ENCODE measurements at regions not wholly inside any gene's neighbourhood (a gene's known extent, or its start where the extent isn't known, plus 50 kb on each side); places are given as distances from the start of the nearest gene placed in this dataset.

DNA sequence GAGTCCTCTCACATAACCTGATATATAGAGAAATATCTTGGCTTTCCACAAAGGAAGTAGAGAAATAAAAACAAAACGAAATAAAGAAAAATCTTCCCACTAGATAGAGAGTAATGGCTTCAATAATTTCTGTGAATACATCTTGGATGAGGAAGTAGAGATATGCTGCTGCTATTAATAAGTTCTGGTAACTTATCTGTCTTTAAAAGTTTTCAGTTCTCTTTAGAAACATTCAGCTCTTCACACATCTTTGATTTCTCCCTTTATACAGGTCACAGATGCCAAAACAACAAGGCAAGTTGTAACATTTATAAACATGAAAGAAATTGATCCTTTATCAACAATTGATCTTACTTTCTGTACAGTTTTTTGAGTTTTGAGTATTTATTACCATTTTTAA is 615.8 kb downstream of the TRAM1L1 start:
- Histone ChIP-seq H3K9me3 (ENCODE audit: control insufficient read depth, insufficient read depth, low read length) (no peaks in the 10 kb centered on the region), H3K27ac (ENCODE audit: low read depth, low read length) (no peak overlapping the region), H3K4me3 (ENCODE audit: low read depth, low read length) (no peak overlapping the region), H3K36me3 (ENCODE audit: control insufficient read depth, insufficient read depth, low read length) (no peaks in the 10 kb centered on the region), H3K4me1 (ENCODE audit: control insufficient read depth, insufficient read depth, low read length) (no peaks in the 10 kb centered on the region), H3K27me3 (ENCODE audit: control insufficient read depth, insufficient read depth, low read length) (no peaks in the 10 kb centered on the region)
- no peak for DNase-seq (ENCODE audit: low read depth in 4 of 6, low spot score in 6 of 6)
- WGBS (ENCODE audit: insufficient coverage), result no CpG with 5 or more reads among the region's 1 CpG

DNA sequence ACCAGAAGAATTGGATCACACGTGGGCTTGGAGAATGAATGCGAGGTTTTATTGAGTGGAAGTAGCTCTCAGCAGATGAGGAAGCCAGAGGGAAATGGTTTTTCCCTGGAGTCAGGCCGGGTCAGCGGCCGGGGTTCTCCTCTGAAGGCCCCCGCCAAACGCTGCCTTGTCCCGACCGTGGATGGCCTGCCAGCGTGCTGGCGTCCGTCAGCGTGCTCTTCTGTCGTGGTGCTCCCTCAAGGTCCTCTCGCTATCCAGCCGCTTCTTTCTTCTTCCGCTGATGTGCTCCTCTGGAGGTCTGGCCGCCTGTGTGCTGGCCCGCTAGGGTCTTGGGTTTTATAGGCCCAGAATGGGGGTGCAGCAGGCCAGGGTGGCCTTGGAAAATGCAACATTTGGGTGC is 632.2 kb downstream of the TRAM1L1 start:
- H3K36me3 ChIP-seq (ENCODE audit: control insufficient read depth, insufficient read depth, low read length), result no peaks in the 10 kb centered on the region
- no peaks in the 10 kb centered on the region for H3K27me3 ChIP-seq (ENCODE audit: control insufficient read depth, insufficient read depth, low read length)
- DNase-seq (ENCODE audit: low read depth in 4 of 6, low spot score in 6 of 6), result no peak
- WGBS (ENCODE audit: insufficient coverage), result 97% methylated on average over 18 of the region's 19 CpGs
- H3K4me3 ChIP-seq (ENCODE audit: low read depth, low read length), result no peak overlapping the region
- no peaks in the 10 kb centered on the region for H3K9me3 ChIP-seq (ENCODE audit: control insufficient read depth, insufficient read depth, low read length)
- no peak overlapping the region for H3K27ac ChIP-seq (ENCODE audit: low read depth, low read length)
- no peaks in the 10 kb centered on the region for H3K4me1 ChIP-seq (ENCODE audit: control insufficient read depth, insufficient read depth, low read length)

DNA sequence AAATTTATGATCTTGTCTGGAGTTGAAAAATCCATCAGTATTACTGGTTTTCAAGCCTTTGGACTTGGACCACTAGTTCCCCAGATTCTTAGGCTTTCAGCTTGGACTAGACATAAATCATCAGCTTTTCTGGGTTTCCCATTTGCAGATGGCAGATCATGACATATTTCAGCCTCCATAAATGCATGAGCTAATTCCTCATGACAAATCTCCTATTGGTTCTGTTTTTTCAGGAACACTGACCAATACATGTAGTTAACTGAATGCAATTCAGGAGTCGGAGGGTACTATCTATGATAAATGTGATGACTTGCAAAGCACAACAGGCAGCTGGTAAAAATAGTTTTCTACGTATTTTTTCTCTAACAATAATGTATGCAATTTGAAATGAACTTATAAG is 635.6 kb downstream of the TRAM1L1 start:
- H3K4me1 ChIP-seq (ENCODE audit: control insufficient read depth, insufficient read depth, low read length), result no peaks in the 10 kb centered on the region
- H3K9me3 ChIP-seq (ENCODE audit: control insufficient read depth, insufficient read depth, low read length), result no peaks in the 10 kb centered on the region
- no peak overlapping the region for H3K4me3 ChIP-seq (ENCODE audit: low read depth, low read length)
- no peaks in the 10 kb centered on the region for H3K27me3 ChIP-seq (ENCODE audit: control insufficient read depth, insufficient read depth, low read length)
- no peak overlapping the region for H3K27ac ChIP-seq (ENCODE audit: low read depth, low read length)
- no peaks in the 10 kb centered on the region for H3K36me3 ChIP-seq (ENCODE audit: control insufficient read depth, insufficient read depth, low read length)
- DNase-seq (ENCODE audit: low read depth in 4 of 6, low spot score in 6 of 6), result no peak
- no CpG with 5 or more reads among the region's 2 CpGs for WGBS (ENCODE audit: insufficient coverage)

DNA sequence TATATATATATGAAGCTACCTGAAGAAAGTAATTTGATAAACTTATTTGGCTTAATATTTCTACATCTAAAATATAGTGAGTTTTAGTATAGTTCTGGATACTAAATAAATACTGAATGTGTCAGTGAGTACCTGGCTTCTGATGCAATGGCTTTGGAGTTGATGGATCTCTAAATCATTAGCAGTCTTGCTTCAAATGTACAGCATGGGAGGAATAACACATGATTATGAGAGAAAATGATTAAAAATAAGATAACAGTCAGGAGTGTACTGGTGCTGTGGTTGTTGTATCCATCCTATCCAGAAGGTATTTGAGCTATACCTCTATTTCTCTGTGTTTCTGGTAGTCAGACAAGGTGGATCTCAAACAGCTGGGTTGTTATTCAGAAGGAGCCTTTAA is 641.3 kb downstream of the TRAM1L1 start:
- no peaks in the 10 kb centered on the region for H3K4me1 ChIP-seq (ENCODE audit: control insufficient read depth, insufficient read depth, low read length)
- no peaks in the 10 kb centered on the region for H3K27me3 ChIP-seq (ENCODE audit: control insufficient read depth, insufficient read depth, low read length)
- H3K4me3 ChIP-seq (ENCODE audit: low read depth, low read length), result no peak overlapping the region
- no peak for DNase-seq (ENCODE audit: low read depth in 4 of 6, low spot score in 6 of 6)
- H3K9me3 ChIP-seq (ENCODE audit: control insufficient read depth, insufficient read depth, low read length), result no peaks in the 10 kb centered on the region
- H3K36me3 ChIP-seq (ENCODE audit: control insufficient read depth, insufficient read depth, low read length), result no peaks in the 10 kb centered on the region
- H3K27ac ChIP-seq (ENCODE audit: low read depth, low read length), result no peak overlapping the region

DNA sequence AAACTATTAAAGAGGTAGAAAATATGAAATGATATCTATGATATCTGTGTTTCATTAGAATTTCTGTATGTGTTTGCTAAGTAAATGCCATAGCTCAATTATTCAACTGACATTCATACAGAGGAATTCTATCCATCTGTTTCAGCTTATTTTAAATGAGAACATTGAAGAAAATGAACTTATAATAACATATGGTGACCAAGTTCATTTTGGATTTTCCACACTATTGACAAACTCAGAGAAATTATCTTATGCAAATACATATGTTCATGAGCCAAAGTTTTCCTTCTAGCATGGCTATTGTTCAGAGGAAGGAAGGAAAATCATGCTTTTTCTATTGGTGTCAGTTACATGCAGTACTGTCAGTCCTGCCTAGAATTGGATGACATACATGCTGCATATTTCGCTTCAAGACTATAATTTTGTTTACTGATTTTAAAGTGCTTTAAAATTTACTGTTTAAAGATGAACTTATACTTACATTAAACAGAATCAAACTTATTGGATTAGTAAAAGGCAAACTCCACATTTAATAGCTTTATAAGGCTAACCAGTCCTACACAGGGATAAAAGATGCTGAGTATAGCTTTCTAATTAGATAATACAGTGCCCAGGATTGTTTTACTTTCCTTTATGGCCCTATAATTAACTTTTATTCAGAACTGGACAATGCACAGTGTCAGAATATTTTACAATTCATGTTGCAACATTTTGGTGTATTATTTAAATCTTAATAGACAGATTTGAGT is 646.2 kb downstream of the TRAM1L1 start:
- Histone ChIP-seq H3K27me3 (ENCODE audit: control insufficient read depth, insufficient read depth, low read length) (no peaks in the 10 kb centered on the region), H3K4me1 (ENCODE audit: control insufficient read depth, insufficient read depth, low read length) (no peaks in the 10 kb centered on the region), H3K27ac (ENCODE audit: low read depth, low read length) (no peak overlapping the region), H3K9me3 (ENCODE audit: control insufficient read depth, insufficient read depth, low read length) (no peaks in the 10 kb centered on the region), H3K36me3 (ENCODE audit: control insufficient read depth, insufficient read depth, low read length) (no peaks in the 10 kb centered on the region), H3K4me3 (ENCODE audit: low read depth, low read length) (no peak overlapping the region)
- peak in 2 of 6 donors; percentile 10 to 61 for DNase-seq (ENCODE audit: low read depth in 4 of 6, low spot score in 6 of 6)
- WGBS (ENCODE audit: insufficient coverage), result no CpG with 5 or more reads among the region's 1 CpG

DNA sequence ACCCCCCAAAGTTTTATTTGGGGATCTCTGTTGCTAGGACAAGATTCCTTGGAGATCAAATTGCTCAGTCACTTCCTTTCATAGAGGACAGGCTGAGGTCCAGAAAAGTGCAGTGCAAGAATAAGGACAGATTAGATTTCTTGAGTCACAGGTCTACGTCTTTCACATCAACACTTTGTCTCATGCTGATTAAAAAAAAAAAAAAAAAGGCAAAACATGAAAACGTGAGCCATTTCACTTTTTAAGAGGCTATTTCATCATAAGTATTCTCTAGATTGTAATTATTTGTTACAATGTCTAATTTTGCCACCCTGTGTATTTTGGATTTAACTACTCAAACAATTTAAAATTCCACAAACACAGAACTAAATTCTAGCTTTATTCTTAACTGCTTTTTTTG is 647.0 kb downstream of the TRAM1L1 start:
- Histone ChIP-seq H3K27ac (ENCODE audit: low read depth, low read length) (no peak overlapping the region), H3K36me3 (ENCODE audit: control insufficient read depth, insufficient read depth, low read length) (no peaks in the 10 kb centered on the region), H3K27me3 (ENCODE audit: control insufficient read depth, insufficient read depth, low read length) (no peaks in the 10 kb centered on the region), H3K4me3 (ENCODE audit: low read depth, low read length) (no peak overlapping the region), H3K4me1 (ENCODE audit: control insufficient read depth, insufficient read depth, low read length) (no peaks in the 10 kb centered on the region), H3K9me3 (ENCODE audit: control insufficient read depth, insufficient read depth, low read length) (no peaks in the 10 kb centered on the region)
- 60% methylated on average over 1 of the region's 2 CpGs for WGBS (ENCODE audit: insufficient coverage)
- DNase-seq (ENCODE audit: low read depth in 4 of 6, low spot score in 6 of 6), result no peak

DNA sequence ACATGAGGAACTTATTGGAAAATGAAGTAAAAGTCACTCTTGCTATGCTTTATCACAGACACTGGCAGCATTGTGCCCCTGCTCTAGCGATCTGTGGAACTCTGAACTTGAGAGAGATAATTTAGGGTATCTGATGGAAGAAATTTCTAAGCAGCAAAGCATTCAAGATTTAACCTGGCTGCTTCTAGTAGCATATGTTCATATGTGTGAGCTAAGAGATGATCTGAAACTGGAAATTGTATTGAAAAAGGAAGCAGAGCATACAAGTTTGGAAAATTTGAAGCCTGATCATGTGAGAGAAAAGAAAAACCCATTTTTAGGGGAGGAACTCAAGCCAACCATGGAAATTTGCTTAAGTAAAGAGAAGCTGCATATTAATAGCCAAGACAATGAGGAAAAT is 657.7 kb downstream of the TRAM1L1 start:
- Histone ChIP-seq H3K27me3 (ENCODE audit: control insufficient read depth, insufficient read depth, low read length) (no peaks in the 10 kb centered on the region), H3K4me1 (ENCODE audit: control insufficient read depth, insufficient read depth, low read length) (no peaks in the 10 kb centered on the region), H3K27ac (ENCODE audit: low read depth, low read length) (no peak overlapping the region), H3K4me3 (ENCODE audit: low read depth, low read length) (no peak overlapping the region), H3K9me3 (ENCODE audit: control insufficient read depth, insufficient read depth, low read length) (peaks cover 2% of the 10 kb centered on the region), H3K36me3 (ENCODE audit: control insufficient read depth, insufficient read depth, low read length) (no peaks in the 10 kb centered on the region)
- 100% methylated on average over 1 of the region's 1 CpG for WGBS (ENCODE audit: insufficient coverage)
- no peak for DNase-seq (ENCODE audit: low read depth in 4 of 6, low spot score in 6 of 6)

DNA sequence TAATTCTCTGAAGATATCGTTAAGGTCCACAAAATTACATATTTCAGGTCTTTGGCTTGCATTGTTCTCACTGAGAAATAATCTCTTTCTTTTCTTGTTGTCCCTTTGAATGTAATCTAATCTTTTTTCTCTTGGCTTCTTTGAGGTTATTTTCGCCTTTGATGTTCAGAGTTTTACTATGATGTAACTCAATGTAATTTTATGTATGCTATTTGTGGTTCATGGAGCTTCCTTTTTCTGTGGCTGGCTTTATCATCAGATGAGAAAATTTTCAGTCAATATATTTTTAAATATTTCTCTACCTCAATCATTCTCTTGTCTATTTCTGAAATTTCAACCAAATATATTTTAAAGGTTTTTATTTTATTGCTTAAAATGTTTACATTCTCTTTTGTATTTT is 672.2 kb downstream of the TRAM1L1 start:
- no peak for DNase-seq (ENCODE audit: low read depth in 4 of 6, low spot score in 6 of 6)
- H3K27me3 ChIP-seq (ENCODE audit: control insufficient read depth, insufficient read depth, low read length), result no peaks in the 10 kb centered on the region
- H3K9me3 ChIP-seq (ENCODE audit: control insufficient read depth, insufficient read depth, low read length), result no peaks in the 10 kb centered on the region
- no peaks in the 10 kb centered on the region for H3K4me1 ChIP-seq (ENCODE audit: control insufficient read depth, insufficient read depth, low read length)
- H3K4me3 ChIP-seq (ENCODE audit: low read depth, low read length), result no peak overlapping the region
- H3K36me3 ChIP-seq (ENCODE audit: control insufficient read depth, insufficient read depth, low read length), result no peaks in the 10 kb centered on the region
- H3K27ac ChIP-seq (ENCODE audit: low read depth, low read length), result no peak overlapping the region
- no CpG with 5 or more reads among the region's 2 CpGs for WGBS (ENCODE audit: insufficient coverage)

DNA sequence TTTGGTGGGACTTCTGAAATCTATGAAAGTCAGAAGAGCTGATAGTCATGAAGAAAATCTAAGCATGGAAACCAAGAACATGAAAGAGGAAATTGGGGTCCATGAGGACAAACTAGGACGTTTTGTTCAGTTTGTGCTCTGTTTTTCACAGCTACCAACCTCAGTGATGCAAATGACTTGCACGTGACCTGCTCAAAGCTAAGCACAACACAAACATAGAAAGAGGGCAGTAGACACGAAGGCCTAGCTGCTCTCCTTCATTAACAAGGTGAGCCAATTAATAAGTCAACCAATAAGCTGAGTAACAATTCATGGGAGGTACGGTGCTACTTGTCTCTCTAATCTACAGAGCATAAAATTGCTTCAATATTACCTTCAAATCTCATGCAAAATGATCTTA is 684.1 kb downstream of the TRAM1L1 start:
- Histone ChIP-seq H3K4me3 (ENCODE audit: low read depth, low read length) (no peak overlapping the region), H3K27ac (ENCODE audit: low read depth, low read length) (no peak overlapping the region), H3K9me3 (ENCODE audit: control insufficient read depth, insufficient read depth, low read length) (no peaks in the 10 kb centered on the region), H3K36me3 (ENCODE audit: control insufficient read depth, insufficient read depth, low read length) (no peaks in the 10 kb centered on the region), H3K27me3 (ENCODE audit: control insufficient read depth, insufficient read depth, low read length) (no peaks in the 10 kb centered on the region), H3K4me1 (ENCODE audit: control insufficient read depth, insufficient read depth, low read length) (no peaks in the 10 kb centered on the region)
- no peak for DNase-seq (ENCODE audit: low read depth in 4 of 6, low spot score in 6 of 6)
- WGBS (ENCODE audit: insufficient coverage), result 55% methylated on average over 2 of the region's 4 CpGs

DNA sequence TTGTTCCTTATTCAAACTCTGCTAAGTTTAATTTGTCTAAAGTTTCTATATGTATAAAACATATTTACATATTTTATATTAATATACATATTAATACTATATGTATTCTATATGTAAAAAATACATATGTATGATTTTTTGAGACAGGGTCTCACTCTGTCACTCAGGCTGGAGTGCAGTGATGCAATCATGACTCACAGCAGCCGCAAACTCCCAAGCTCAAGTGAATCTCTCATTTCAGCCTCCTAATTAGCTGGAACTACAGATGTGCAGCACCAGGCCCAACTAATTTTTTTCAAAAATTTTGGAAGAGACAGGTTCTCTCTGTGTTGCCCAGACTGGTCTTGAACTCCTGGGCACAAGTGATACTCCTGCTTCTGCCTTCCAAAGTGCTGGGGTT is 684.9 kb downstream of the TRAM1L1 start:
- no peaks in the 10 kb centered on the region for H3K4me1 ChIP-seq (ENCODE audit: control insufficient read depth, insufficient read depth, low read length)
- no peaks in the 10 kb centered on the region for H3K27me3 ChIP-seq (ENCODE audit: control insufficient read depth, insufficient read depth, low read length)
- H3K9me3 ChIP-seq (ENCODE audit: control insufficient read depth, insufficient read depth, low read length), result no peaks in the 10 kb centered on the region
- H3K4me3 ChIP-seq (ENCODE audit: low read depth, low read length), result no peak overlapping the region
- no peak for DNase-seq (ENCODE audit: low read depth in 4 of 6, low spot score in 6 of 6)
- no peaks in the 10 kb centered on the region for H3K36me3 ChIP-seq (ENCODE audit: control insufficient read depth, insufficient read depth, low read length)
- H3K27ac ChIP-seq (ENCODE audit: low read depth, low read length), result no peak overlapping the region
- WGBS (ENCODE audit: insufficient coverage), result 100% methylated on average over 1 of the region's 1 CpG

Measured in spinal cord (tissue), 9 donors.